Ishikawa (cell line): ENCODE measurements at regions not wholly inside any gene's neighbourhood (a gene's known extent, or its start where the extent isn't known, plus 50 kb on each side); places are given as distances from the start of the nearest gene placed in this dataset.

Experiments used
- CEBPB ChIP-seq: IDR thresholded peaks from 2 replicates; pipeline ENCODE4 v1.6.1; 2012
- CREB1 ChIP-seq: IDR thresholded peaks from 2 replicates; pipeline ENCODE4 v1.6.1; 2012; ENCODE audit warnings: low read depth
- EGR1 ChIP-seq: IDR thresholded peaks from 2 replicates; pipeline ENCODE4 v1.6.1; 2012
- EP300 ChIP-seq: IDR thresholded peaks from 2 replicates; pipeline ENCODE4 v1.6.1; 2012; ENCODE audit warnings: borderline replicate concordance
- FOXM1 ChIP-seq: IDR thresholded peaks from 2 replicates; pipeline ENCODE4 v1.6.1; 2012; ENCODE audit warnings: low read depth, borderline replicate concordance
- MAX ChIP-seq: IDR thresholded peaks from 2 replicates; pipeline ENCODE4 v1.6.1; 2012
- NFIC ChIP-seq: IDR thresholded peaks from 2 replicates; pipeline ENCODE4 v1.6.1; 2012
- RAD21 ChIP-seq: IDR thresholded peaks from 2 replicates; pipeline ENCODE4 v1.6.1; 2012; ENCODE audit warnings: low read depth
- REST ChIP-seq: IDR thresholded peaks from 2 replicates; pipeline ENCODE4 v1.6.1; 2012; ENCODE audit warnings: low read depth, mild to moderate bottlenecking
- TAF1 ChIP-seq: IDR thresholded peaks from 2 replicates; pipeline ENCODE4 v1.6.1; 2012; ENCODE audit warnings: low read depth, mild to moderate bottlenecking
- TCF12 ChIP-seq: IDR thresholded peaks from 2 replicates; pipeline ENCODE4 v1.6.1; 2012; ENCODE audit warnings: low read depth
- TEAD4 ChIP-seq: IDR thresholded peaks from 2 replicates; pipeline ENCODE4 v1.6.1; 2012
- USF1 ChIP-seq: IDR thresholded peaks from 2 replicates; pipeline ENCODE4 v1.6.1; 2012
- YY1 ChIP-seq: IDR thresholded peaks from 2 replicates; pipeline ENCODE4 v1.6.1; 2012; ENCODE audit warnings: low read depth
- ZBTB7A ChIP-seq: IDR thresholded peaks from 2 replicates; pipeline ENCODE4 v1.6.1; 2012; ENCODE audit warnings: low read depth

- TF ChIP-seq RAD21 (no peak), YY1 (no peak)
These were observed 1124.1 kb upstream of the CDH2 start for GRCh38 chr18:29301048-29301447.

GRCh38 chr18:29285471-29285870, 1108.5 kb upstream of the CDH2 start:
- TF ChIP-seq ZBTB7A, result no peak
- no peak for TF ChIP-seq CREB1
- TF ChIP-seq EP300, result no peak
- TF ChIP-seq TAF1, result no peak
- no peak for TF ChIP-seq USF1
- no peak for TF ChIP-seq CEBPB
- TF ChIP-seq RAD21, result no peak
- TF ChIP-seq EGR1, result no peak
- no peak for TF ChIP-seq TEAD4
- TF ChIP-seq MAX, result no peak
- no peak for TF ChIP-seq NFIC
- no peak for TF ChIP-seq FOXM1
- no peak for TF ChIP-seq REST

- no peak for TF ChIP-seq EP300
- TF ChIP-seq ZBTB7A, result no peak
- TF ChIP-seq USF1, result no peak
- no peak for TF ChIP-seq CEBPB
- TF ChIP-seq CREB1, result no peak
- no peak for TF ChIP-seq TEAD4
- TF ChIP-seq EGR1, result no peak
- no peak for TF ChIP-seq NFIC
- TF ChIP-seq FOXM1, result no peak
- TF ChIP-seq RAD21, result no peak
- TF ChIP-seq YY1, result no peak
- TF ChIP-seq TAF1, result no peak
- no peak for TF ChIP-seq MAX
- no peak for TF ChIP-seq REST
- TF ChIP-seq TCF12, result no peak
These were observed 1094.6 kb upstream of the CDH2 start for GRCh38 chr18:29271501-29271900.

GRCh38 chr18:29259838-29260237, 1082.9 kb upstream of the CDH2 start:
- TF ChIP-seq NFIC (no peak), REST (no peak)

- TF ChIP-seq EGR1 (no peak), TAF1 (no peak), RAD21 (no peak), EP300 (no peak), USF1 (no peak), YY1 (no peak), CREB1 (no peak), ZBTB7A (no peak), TEAD4 (no peak), TCF12 (no peak), REST (no peak), CEBPB (no peak), MAX (no peak), NFIC (no peak), FOXM1 (no peak)
These were observed 1077.2 kb upstream of the CDH2 start for GRCh38 chr18:29254123-29254522.
